CD1c-positive myeloid dendritic cell (primary cell): ENCODE measurements at regions not wholly inside any gene's neighbourhood (a gene's known extent, or its start where the extent isn't known, plus 50 kb on each side); places are given as distances from the start of the nearest gene placed in this dataset.

Experiments
- DNase-seq: peaks from one replicate; pipeline ENCODE4 v3.0.0-alpha.2; 2016; ENCODE audit errors: extremely low spot score

DNA sequence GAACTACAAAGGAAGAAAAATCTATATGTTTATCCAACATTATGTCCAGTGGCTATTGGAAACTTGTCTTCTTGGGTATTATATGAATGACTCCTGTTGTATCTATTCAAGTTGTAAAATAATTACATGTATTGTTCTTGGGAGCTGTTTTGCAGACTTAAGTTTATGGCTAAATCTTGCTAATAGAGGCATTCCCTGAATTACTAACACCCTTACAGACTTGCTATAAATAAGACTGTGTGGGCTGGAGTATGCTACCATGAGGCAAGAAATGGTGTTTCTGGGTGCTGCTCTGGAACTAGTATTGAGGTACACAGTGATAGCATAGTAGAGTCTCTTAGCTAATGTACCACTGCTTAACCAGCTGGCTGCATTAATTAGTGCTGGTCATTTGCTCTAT lies 155.1 kb downstream of the HIPK3 start:
- no peak for DNase-seq

DNA sequence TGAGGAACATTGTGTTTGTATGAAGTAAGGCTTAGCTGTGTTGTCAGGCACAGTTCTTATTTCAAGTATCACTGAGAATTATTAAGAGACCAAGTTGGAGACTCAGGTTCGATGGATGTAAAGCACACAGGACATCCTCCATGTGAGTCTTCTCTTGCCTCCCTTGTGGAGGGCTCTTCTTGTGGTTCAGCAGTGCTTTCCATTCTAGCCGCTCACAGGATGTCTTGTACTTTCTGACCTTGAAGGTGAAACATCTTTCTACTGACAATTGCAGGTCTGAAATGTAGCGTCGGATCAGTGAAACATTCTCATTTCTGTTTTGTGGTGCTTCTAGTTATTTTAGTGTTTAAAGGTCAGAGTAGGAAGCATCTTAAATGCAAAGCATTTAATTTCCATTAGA lies 154.6 kb downstream of the HIPK3 start:
- DNase-seq, result no peak

DNA sequence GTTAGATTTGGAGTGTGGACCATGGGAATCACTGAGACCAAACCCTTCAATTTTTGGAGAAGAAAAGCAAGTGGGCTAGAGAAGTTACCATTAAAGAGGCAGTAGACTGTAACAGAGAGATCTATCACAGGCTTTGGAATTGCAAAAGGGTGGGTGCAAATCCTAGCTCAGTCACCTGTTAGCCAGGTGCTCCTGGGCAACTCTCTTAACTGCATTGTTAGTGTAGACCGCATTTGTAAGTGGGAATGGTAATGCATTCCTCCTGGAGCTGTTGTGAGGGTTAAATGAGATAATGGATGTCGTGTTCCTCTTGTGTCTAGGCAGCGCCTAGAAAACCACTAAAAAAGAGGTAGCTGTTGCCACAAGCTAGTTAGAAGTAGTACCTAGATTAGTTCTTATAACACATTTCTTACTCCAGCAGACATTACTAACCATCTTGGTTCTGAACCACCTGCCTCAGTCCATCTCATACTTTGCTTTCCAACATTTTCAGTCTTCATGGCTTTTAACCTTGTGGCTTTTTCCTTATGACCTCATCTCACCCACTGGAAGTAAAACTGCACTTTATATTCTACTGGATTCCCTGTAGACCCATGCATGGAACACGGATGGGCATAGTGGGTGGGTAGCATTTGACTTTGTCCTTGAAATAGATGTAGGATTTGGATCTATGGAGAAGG lies 153.0 kb downstream of the HIPK3 start:
- no peak for DNase-seq
